ENCODE measurements at regions not wholly inside any gene's neighbourhood (a gene's known extent, or its start where the extent isn't known, plus 50 kb on each side); places are given as distances from the start of the nearest gene placed in this dataset.

DNA sequence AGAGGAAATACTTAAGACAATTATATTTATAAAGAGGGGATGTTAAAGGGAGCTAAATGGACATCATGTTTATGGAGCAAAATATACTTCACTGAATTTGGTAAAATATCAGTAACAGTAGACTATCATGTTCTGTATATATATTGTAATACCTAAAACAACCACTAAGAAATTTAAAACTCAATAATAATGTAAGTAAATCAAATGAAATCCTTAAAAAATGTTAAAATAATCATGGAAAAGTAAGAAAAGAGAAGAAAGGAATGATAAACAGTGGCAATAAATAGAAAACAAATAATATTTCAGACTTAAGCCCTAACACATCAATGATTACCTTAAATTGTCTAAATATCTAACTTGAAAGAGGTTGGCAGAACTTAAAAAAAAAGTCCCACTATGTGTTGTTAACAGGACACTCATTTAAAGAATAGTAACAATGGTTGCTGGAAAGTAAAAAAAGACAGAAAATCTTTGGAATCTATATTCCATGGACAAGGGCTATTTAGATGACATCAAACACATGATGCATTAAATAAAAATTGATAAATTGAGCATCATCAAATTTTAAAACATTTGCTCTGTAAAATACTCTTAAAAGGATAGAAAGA lies 842.2 kb upstream of the MAP3K7 start:
- DNase-seq, result no peak

DNA sequence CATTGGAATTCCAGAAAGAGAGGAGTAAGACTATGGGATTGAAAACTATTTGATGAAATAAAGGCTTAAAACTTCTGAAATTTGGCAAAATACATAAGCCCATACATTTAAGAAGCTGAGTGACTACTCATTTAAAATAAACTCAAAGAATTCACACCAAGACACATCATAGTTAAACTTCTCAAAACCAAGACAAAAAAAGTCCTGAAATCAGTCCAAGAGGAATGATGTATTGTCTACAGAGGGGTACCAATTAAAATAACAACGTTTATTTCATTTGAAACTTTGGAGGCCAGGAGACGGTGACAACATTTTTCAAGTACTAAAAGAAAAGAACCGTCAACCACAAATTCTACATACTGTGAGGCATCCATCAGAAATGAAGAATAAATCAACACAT lies 841.4 kb upstream of the MAP3K7 start:
- no peak for DNase-seq

GRCh38 chr6:91420243-91420642 lies 833.4 kb upstream of the MAP3K7 start:
- no peak for DNase-seq

GRCh38 chr6:91415031-91415605 lies 828.2 kb upstream of the MAP3K7 start:
- no peak for DNase-seq

- no peak for DNase-seq
Measured at GRCh38 chr6:91412532-91412931, 825.7 kb upstream of the MAP3K7 start.

DNA sequence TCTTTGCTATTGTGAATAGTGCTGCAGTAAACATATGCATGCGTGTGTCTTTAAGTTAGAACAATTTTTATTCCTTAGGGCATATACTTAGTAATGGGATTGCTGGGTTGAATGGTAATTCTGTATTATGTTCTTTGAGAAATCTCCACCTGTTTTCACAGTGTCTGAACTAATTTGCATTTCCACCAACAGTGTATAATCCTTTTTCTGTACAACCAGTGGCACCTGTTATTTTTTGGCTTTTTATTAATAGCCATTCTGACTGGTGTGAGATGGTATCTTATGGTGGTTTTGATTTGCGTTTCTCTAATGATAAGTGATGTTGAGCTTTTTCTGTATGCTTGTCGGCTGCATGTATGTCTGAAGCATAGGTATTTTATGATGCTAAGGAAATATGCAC lies 820.8 kb upstream of the MAP3K7 start:
- no peak for DNase-seq

DNA sequence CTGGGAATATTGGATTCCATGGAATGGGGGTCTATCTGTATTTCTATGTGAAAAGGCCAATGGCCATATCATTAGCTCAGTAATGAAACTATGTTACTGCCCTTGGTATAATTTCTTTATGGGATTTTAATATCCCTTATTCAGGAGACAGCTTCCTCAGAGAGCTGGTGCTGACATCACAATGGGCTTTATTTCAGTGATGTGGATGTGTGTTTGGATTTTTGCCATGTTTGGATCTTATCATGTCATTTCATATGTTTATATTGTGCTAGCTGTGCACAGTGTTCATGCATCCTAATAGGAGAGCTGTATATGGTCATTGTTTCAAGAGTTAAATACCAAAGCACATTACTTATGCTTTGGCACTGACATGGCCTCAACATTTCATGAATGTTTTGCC lies 806.1 kb upstream of the MAP3K7 start:
- no peak for DNase-seq

GRCh38 chr6:91387290-91388059 lies 800.6 kb upstream of the MAP3K7 start:
- no peak for DNase-seq

GRCh38 chr6:91386204-91386603 lies 799.3 kb upstream of the MAP3K7 start:
- DNase-seq, result no peak

DNA sequence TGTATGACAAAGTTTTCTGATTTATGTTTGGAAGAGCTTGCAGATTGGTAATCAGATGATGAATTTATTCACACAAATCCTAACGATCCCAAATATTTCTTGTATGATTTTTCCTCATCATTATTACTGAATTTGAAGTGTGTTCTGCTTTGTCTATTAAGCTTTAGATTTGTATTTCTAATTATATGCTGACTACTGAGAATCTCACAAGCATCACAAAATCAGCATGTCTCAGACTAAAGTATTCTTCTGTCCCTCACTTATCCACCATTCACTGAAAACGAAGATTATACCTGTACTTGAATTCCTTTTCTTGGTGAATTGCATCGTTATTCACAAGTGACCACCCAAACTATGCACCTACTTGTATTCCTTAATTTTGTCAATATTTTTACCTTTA lies 796.3 kb upstream of the MAP3K7 start:
- no peak for DNase-seq

DNA sequence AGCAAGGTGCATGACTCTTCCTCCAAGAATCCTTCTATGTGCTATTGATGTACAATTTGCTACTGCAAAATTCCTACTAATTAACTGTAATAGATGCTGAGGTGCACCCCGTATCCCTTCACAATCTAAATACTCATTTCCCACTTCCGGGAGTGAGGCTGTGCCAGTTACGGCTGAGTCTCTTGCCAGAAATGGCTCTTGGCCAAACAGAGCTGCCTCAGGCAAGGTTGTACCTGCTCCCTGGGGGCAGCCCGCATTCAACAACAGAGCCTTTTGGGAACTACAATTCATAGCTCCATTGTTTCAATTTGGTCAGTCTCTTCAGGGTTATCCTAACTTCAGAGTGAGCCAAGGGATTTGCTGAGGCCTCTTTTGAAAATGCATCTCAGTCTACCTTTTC lies 789.8 kb upstream of the MAP3K7 start:
- DNase-seq, result no peak

DNA sequence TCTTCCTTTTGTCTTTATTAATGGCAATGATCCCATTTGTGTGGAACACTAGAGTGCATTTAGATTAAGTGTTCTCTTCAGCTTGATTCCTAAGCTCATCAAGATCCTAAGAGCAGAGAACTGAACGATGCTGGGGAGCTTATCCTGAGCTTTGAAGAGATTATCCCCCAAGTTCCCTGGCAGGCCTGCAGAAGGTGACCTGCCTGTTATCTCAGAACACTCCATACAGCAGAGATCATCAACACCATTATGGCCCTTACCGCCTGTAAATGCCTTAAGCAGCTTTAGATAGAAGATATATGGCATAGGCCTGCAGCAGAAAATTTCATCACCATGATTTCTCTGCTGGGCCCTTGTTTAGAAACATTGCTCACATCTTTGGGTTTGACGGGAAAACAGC lies 779.9 kb upstream of the MAP3K7 start:
- no peak for DNase-seq

DNA sequence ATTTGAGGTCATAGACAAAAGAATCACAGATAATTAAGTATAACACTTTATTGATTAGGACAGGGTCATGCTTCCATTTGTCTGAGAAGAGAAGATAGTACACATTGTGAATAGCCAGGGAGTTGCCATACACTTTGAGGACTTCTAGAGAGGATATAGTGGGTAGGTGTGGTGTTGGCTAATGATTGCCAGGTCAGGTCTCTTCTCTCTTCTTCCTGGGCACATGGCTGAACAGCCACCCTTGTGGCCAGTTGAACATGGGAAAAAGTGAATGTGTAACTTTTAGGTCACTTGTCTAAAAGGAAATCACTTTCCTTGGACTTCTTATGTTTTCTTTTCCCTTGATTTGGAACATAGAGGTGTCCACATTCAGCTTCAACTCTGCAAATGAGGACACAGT lies 772.1 kb upstream of the MAP3K7 start:
- DNase-seq, result no peak

DNA sequence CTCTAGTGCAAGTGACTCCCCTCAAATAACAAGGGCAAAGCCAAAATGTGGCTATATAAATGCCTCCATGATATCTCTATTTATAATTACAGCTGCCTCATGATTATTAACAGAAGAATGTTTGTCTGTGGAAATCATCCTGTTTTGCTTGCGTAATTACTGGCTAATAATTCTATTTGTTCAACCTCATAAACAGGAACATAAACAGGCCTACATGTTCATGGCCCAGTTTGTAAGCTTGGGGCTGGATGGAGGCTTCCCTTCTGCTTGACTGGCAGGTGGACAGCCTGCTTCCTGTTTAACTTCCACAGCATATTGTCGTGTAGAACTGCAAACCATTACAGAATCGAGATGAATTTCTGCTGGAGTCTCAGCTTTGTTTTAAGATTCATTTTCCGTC lies 766.0 kb upstream of the MAP3K7 start:
- no peak for DNase-seq

GRCh38 chr6:91352321-91352720 lies 765.4 kb upstream of the MAP3K7 start:
- no peak for DNase-seq

GRCh38 chr6:91350146-91350908 lies 763.5 kb upstream of the MAP3K7 start:
- DNase-seq, result no peak

GRCh38 chr6:91341473-91341872 lies 754.6 kb upstream of the MAP3K7 start:
- no peak for DNase-seq

GRCh38 chr6:91340896-91341395 lies 754.1 kb upstream of the MAP3K7 start:
- DNase-seq, result no peak

DNA sequence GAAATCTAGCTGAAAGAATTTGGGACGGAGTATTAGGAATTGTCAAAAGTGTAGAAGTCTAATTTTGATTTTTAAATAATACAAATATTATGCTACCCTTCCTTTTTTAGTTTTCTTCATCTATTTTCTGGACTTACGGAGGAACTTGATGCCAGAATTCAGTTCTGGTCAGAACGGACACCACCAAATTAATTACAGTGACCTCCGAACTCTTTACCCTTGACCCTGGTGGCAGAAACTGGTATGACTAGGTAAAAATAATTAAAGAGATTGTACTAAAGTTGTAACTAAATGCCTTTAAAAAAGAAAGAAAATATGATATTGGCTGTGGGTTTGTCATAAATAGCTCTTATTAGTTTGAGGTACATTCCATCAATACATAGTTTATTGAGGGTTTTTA lies 751.1 kb upstream of the MAP3K7 start:
- DNase-seq, result no peak

DNA sequence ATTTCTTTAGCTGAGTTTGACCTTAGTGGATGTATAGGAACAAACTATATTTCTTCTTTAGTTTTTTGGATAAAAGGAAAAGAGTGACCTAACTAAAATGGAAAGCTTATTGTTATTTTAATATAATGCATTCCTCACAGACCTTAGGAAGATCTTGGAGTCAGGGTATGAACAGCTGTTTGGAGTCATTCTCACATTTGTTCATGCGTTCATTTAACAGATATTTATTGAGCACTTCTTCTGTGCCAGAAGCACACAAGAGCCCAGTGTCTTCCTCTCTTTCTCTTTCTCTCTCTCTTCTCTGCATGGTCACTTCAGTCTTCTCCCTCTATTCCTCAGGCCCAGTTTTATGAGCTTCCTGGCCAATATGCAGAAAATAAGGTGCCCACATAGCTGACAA lies 744.0 kb upstream of the MAP3K7 start:
- DNase-seq, result no peak

- DNase-seq, result no peak
Measured at GRCh38 chr6:91328241-91328640, 741.4 kb upstream of the MAP3K7 start.

DNA sequence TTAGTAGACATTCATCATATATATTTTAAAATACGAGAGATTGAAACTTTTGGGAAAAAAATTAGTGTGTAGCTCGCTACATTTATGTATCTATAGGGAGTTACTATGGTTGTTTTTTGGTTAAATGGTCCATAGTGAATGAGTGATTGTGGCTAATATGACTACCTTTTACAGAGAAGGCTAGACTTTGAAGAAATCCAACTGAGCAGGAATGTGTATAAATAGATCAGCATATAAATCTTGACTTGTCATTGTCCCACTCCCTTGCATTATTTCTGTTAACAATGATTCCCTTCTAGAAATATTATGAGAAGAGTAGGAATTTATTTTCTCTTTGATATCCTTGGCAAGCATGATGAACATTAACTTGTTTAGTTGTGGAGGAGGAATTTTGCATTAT lies 737.8 kb upstream of the MAP3K7 start:
- no peak for DNase-seq
